MM.1S (cell line): ENCODE measurements at regions not wholly inside any gene's neighbourhood (a gene's known extent, or its start where the extent isn't known, plus 50 kb on each side); places are given as distances from the start of the nearest gene placed in this dataset.

ENCODE experiments used
- CTCF ChIP-seq: fragments of 300-600 bp; sonication (generic); IDR thresholded peaks from 2 replicates; pipeline ENCODE4 v1.5.1; 2016; ENCODE audit warnings: antibody characterized with exemption, low read length, mixed read lengths
- EZH2 ChIP-seq: fragments of 300-600 bp; sonication (generic); optimal IDR thresholded peaks from 2 replicates; pipeline ENCODE3; 2017; ENCODE audit warnings: low read depth, mild to moderate bottlenecking, antibody characterized with exemption, low read length, mixed read lengths
- EZH2phosphoT487 ChIP-seq: fragments of 300-600 bp; sonication (generic); IDR thresholded peaks from 2 replicates; pipeline ENCODE4 v1.6.1; 2018; ENCODE audit warnings: antibody characterized with exemption, low read length

- no peak for TF ChIP-seq CTCF
- TF ChIP-seq EZH2phosphoT487 = no peak
- no peak for TF ChIP-seq EZH2
These were observed 234.3 kb downstream of the HS3ST1 start for GRCh38 chr4:11194431-11194830.
